Left ventricle myocardium inferior (tissue), 1 donor: ENCODE measurements at regions not wholly inside any gene's neighbourhood (a gene's known extent, or its start where the extent isn't known, plus 50 kb on each side); places are given as distances from the start of the nearest gene placed in this dataset.
A peak's percentile ranks its signal among the peaks of the same experiment; 100 is the strongest.
"Not testable (repeated sequence)": the region's sequence is repeated elsewhere in the genome, so short reads cannot be mapped to it uniquely, and the experiment has no call there.

ENCODE experiments used
- DNase-seq: peaks from one replicate; pipeline ENCODE4 v3.0.0-alpha.2; 2020
- H3K27ac ChIP-seq: fragments of 200-600 bp; replicated peaks from 2 replicates; pipeline ENCODE4 v1.8.0; 2021
- H3K27me3 ChIP-seq: fragments of 200-600 bp; 2 replicates; pipeline ENCODE4 v1.8.0; 2021; ENCODE audit warnings: low read depth
- H3K36me3 ChIP-seq: fragments of 200-600 bp; 2 replicates; pipeline ENCODE4 v1.8.0; 2021
- H3K4me1 ChIP-seq: fragments of 200-600 bp; 2 replicates; pipeline ENCODE4 v1.8.0; 2021
- H3K4me3 ChIP-seq: fragments of 200-600 bp; 2 replicates; pipeline ENCODE4 v1.8.0; 2021; ENCODE audit warnings: mild to moderate bottlenecking, moderate library complexity
- H3K9me3 ChIP-seq: fragments of 200-600 bp; replicated peaks from 2 replicates; pipeline ENCODE4 v1.8.0; 2021
- CTCF ChIP-seq: fragments of 200-600 bp; IDR thresholded peaks from 2 replicates; pipeline ENCODE4 v1.8.0; 2021; ENCODE audit warnings: antibody characterized with exemption, mild to moderate bottlenecking, borderline replicate concordance
- intact Hi-C: fragments of 100-400 bp; cut with micrococcal nuclease; formaldehyde crosslinking; loops from one replicate; pipeline ENCODE4 v1.11.0; 2022
- donor health status: DM: no; HTN: yes; CAD: no; lungs with severe emphysema.

GRCh38 chr11:82523141-82523540, 210.5 kb downstream of the FAM181B start:
- DNase-seq, result no peak
- Histone ChIP-seq H3K27me3 (no peaks in the 10 kb centered on the region), H3K4me1 (no peaks in the 10 kb centered on the region), H3K9me3 (no peaks in the 10 kb centered on the region), H3K4me3 (no peak overlapping the region), H3K36me3 (no peaks in the 10 kb centered on the region), H3K27ac (no peak overlapping the region)
- intact Hi-C loops, result no loop called here
- TF ChIP-seq CTCF, result no peak

- intact Hi-C loops, result no loop called here
- Histone ChIP-seq H3K4me1 (no peaks in the 10 kb centered on the region), H3K9me3 (no peaks in the 10 kb centered on the region), H3K4me3 (no peak overlapping the region), H3K27ac (no peak overlapping the region), H3K27me3 (no peaks in the 10 kb centered on the region), H3K36me3 (no peaks in the 10 kb centered on the region)
- no peak for TF ChIP-seq CTCF
- no peak for DNase-seq
Measured at GRCh38 chr11:82521427-82521826, 212.2 kb downstream of the FAM181B start.

- Histone ChIP-seq H3K27ac (no peak overlapping the region), H3K36me3 (no peaks in the 10 kb centered on the region), H3K4me1 (no peaks in the 10 kb centered on the region), H3K4me3 (no peak overlapping the region), H3K9me3 (no peaks in the 10 kb centered on the region), H3K27me3 (no peaks in the 10 kb centered on the region)
- intact Hi-C loops, result no loop called here
- TF ChIP-seq CTCF, result no peak
- no peak for DNase-seq
Measured at GRCh38 chr11:82507288-82507687, 226.4 kb downstream of the FAM181B start.

GRCh38 chr11:82505379-82505778, 228.3 kb downstream of the FAM181B start:
- no peaks in the 10 kb centered on the region for H3K27me3 ChIP-seq
- no peak for DNase-seq

GRCh38 chr11:82501174-82501573, 232.5 kb downstream of the FAM181B start:
- H3K27me3 ChIP-seq, intact Hi-C loops, H3K4me1 ChIP-seq, H3K9me3 ChIP-seq, H3K36me3 ChIP-seq, H3K27ac ChIP-seq, H3K4me3 ChIP-seq, DNase-seq: not testable (repeated sequence)

More at GRCh38 chr11:82505379-82505778, 228.3 kb downstream of the FAM181B start:
- Histone ChIP-seq H3K9me3 (no peaks in the 10 kb centered on the region), H3K4me1 (no peaks in the 10 kb centered on the region), H3K36me3 (no peaks in the 10 kb centered on the region), H3K4me3 (no peak overlapping the region), H3K27ac (no peak overlapping the region)
- no peak for TF ChIP-seq CTCF
- intact Hi-C loops, result no loop called here

GRCh38 chr11:82494988-82495432, 238.7 kb downstream of the FAM181B start:
- H3K36me3 ChIP-seq, result no peaks in the 10 kb centered on the region
- peak; percentile 14 for TF ChIP-seq CTCF
- no peak overlapping the region for H3K27ac ChIP-seq
- H3K27me3 ChIP-seq, result no peaks in the 10 kb centered on the region
- H3K4me3 ChIP-seq, result no peak overlapping the region
- DNase-seq, result no peak
- H3K9me3 ChIP-seq, result peaks cover 35% of the 10 kb centered on the region
- H3K4me1 ChIP-seq, result no peaks in the 10 kb centered on the region
- intact Hi-C loops, result no loop called here
